HG02981 (cell line): ENCODE measurements at regions not wholly inside any gene's neighbourhood (a gene's known extent, or its start where the extent isn't known, plus 50 kb on each side); places are given as distances from the start of the nearest gene placed in this dataset.
"Not testable (repeated sequence)": the region's sequence is repeated elsewhere in the genome, so short reads cannot be mapped to it uniquely, and the experiment has no call there.

Experiments
- ATAC-seq: cut with Tn5 transposase; IDR thresholded peaks from one replicate; pipeline ENCODE4 v1.9.1; 2021; ENCODE audit warnings: mild to moderate bottlenecking, moderate library complexity; ENCODE audit not compliant: unreplicated experiment

DNA sequence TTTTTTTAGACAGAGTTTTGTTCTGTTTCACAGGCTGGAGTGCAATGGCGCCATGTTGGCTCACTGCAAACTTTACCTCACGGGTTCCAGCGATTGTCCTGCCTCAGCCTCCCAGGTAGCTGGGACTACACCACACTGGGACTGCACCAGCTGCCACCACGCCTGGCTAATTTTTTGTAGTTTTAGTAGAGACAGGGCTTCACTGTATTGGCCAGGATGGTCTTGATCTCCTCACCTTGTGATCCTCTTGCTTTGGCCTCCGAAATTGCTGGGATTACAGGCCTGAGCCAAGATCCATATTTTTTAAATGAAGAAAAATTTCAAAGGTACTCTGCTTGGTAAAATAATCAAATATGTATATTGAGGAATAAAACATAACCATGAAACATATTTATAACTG, 195.8 kb upstream of the TPTE start:
- ATAC-seq: peak; percentile 86

DNA sequence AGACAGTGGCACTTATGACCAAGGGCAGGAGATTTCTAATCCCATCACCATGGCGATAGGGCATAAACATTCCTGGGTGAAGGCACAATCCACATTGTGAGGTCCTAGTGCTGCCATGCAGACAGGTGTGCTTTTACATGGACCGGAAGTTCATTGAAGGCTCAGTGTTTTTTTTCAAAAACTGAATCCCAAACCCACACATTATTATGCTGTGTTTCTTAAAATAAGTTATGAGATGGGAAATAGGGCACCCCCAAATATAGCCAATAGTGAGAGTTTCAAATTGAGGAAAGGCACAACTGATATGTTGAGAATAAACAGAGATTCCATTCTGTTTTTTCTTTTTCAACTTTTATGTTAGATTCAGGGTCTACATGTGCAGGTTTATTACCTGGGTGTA, 195.2 kb upstream of the TPTE start:
- ATAC-seq: not testable (repeated sequence)

DNA sequence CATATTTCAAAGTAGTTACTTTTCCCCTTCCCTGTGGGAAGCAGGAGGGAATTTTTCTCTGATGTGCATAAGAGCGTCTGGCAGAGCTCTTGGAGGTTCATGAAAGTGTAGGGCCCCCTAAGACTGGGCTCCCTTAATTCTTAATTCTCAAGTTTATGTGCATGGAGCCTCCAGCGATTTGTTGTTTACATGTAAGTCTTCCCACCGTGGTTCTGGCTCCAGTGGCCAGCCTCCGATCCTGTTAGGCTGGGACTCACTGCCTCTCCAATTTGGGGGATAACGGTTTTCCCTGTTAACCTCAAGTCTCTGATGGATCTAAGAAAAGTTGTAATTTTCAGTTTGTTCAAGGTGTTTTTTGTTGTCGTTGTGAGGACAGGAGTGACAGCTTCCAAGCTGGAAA, 192.7 kb upstream of the TPTE start:
- not testable (repeated sequence) for ATAC-seq

DNA sequence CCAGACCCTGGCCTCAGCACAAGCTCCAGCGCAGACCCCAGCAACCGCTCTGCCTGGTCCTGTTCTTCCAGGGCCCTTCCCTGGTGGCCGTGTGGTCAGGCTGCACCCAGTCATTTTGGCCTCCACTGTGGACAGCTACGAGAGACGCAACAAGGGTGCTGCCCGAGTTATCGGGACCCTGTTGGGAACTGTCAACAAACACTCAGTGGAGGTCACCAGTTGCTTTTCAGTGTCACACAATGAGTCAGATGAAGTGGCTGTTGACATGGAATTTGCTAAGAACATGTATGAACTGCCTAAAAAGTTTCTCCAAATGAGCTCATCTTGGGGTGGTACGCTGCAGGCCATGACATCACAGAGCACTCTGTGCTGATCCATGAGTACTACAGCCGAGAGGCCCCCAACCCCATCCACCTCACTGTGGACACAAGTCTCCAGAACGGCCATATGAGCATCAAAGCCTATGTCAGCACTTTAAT, 190.7 kb upstream of the TPTE start:
- not testable (repeated sequence) for ATAC-seq

DNA sequence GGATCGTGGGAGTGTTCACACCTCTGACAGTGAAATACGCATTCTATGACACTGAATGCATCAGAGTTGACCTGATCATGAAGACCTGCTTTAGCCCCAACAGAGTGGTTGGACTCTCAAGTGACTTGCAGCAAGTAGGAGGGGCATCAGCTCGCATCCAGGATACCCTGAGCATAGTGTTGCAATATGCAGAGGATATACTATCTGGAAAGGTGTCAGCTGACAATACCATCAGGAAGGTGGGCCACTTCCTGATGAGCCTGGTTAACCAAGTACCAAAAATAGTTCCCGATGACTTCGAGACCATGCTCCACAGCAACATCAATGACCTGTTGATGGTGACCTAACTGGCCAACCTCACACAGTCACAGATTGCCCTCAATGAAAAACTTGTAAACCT, 190.2 kb upstream of the TPTE start:
- ATAC-seq: not testable (repeated sequence)

DNA sequence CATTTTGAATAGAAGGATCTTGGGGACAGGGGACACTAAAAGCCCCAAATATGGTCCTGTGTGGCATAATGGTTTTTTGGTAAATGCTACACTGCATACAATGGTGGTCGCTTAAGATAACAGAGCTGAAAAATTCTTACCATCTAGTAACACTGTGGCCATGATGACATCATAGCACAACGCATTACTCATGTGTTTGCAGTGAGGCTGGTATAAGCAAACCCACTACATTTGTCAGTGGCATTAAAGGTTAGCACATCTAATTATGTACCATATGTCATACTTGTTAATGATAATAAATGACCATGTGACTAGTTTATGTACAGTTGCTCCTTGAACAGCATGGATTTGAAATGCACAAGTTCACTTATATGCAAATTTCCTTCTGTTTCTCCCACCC, 188.4 kb upstream of the TPTE start:
- not testable (repeated sequence) for ATAC-seq

DNA sequence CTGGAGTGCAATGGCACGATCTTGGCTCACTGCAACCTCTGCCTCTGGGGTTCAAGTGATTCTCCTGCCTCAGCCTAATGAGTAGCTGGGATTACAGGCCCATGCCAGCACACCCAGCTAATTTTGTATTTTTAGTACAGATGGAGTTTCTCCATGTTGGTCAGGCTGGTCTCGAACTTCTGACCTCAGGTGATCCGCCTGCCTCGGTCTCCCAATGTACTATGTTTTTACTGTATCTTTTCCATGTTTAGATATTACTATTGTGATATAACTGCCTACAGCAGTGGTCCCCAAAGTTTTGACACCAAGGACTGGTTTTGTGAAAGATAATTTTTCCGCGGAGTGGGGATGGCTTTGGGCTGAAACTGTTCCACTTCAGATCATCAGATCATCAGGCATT, 187.0 kb upstream of the TPTE start:
- not testable (repeated sequence) for ATAC-seq

DNA sequence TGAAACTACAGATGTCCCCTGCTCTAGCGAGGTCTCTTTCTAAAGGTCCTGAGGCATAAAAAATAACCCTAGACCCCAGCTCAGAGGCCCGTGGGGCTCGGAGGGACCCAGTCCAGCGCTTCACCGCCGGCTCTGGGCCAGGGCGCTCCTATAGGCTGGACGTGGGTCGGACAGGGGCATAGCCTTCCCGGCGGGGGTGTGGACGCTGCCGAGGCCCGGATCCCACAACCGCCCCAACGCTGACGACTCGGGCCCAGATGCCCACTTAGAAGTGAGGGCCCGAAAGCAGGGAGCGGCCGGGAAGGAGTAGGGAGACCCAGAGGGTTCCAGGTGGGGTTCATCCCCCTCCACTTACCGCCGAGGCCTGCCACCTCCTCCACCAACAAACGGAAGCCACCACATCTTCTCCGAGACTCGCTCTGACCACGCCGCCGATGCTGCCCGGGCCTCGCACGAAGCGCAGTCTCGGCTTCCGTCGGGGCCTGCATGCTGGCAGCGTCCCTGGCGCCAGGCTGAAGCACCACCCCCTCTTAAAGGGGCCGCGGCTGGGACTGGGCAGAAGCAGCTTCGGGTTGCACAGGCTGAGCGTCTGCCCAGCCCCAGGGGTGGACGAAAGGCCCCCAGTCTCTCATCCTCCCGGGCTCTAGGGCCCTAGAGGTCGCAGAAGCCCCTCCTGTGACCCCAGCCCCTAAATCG, 179.0 kb upstream of the TPTE start:
- ATAC-seq: not testable (repeated sequence)

DNA sequence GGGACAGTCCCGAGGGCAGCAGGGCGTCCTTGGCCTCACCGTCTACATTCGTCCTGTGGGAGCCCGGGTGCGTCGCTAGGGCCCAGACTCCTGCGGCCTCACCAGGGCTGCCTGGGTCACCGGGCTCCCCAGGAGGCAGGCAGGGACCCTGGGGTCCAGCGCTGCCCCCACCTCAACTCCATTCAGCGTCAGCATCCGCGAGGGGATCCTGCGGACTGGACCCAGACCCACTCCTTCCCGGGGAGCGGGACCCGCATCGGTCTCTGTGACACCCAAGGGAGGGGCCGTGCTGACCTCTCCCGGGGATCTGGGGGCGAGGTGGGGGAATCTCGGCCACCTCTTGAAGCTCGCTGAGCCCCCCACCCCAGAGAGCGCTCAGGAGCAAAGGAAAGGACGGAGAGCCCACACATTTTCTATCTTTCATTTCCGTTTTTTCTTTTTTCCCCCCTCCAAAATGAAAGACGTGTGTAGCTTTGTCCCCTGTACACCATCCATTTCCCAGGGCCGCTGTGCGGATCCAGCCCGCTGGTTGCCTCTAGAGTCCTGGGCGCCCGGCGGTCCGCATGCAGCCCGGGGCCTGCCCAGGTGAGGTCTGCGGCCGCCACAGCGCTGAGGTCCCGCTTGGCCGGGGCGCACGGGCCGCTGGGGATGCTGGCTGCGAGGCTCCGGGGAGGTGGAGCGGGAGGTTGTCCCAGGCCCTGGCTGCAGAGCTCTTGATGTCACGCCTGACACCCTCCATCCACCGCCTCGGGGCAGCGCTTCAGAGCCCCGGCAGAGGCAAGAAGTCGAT, 178.0 kb upstream of the TPTE start:
- ATAC-seq: not testable (repeated sequence)

DNA sequence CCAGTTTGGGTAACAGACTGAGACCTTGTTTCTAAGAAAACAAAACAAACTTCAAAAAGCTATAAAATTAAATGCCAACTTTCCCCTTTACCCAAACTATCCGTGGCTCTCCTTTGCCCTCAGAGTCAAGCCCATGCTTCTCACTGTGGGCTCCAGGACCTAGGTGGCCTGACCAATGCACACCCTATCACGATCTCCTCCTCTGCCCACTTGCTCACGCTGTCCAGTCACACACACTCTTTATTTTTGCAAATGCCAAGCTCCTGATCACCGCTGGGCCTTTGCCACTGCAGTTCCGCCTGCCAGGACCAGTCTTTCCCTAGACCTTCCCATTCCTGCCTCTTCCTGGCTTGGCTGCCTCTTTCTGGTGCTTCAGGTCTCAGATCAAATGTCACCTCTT, 177.1 kb upstream of the TPTE start:
- not testable (repeated sequence) for ATAC-seq

DNA sequence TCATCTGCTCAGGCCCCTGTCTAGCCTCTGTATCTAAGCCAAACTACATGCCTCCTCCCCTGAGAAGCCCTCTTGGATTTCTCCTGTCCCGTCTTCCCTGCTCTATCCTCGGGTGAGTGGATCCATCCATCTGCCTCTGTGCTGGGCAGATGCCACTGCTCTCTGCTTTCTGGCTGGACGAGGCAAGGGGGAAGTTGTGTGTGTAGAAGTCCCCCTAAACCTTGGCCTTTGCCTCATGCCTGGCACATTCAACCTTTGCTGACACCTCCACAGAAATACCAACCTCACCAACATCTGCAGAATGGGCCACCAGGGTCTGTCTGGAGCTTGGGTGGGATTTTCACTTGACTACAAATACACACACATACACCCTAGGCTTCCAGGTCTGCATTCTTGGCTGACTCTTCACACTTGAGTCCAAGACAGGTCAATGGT, 176.2 kb upstream of the TPTE start:
- ATAC-seq: not testable (repeated sequence)

DNA sequence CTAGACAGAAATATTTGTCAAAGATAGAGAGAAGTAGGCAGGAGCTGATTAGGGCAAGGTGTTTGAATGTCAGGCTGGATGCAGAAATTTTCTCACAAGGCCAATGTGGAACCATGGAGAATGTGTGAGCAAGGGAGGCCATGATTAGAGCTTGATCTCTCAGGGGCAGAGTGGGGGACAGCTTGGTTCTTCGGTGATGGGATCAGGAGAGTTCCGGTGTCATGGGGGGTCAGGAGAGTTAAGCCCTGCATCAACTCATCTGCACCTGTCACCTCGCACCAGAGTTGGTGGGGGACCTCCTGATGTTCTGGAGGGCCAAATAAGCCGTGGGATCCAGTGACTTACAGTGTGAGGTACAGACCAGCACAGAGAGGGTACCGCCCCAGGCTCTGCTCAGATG, 175.1 kb upstream of the TPTE start:
- not testable (repeated sequence) for ATAC-seq

DNA sequence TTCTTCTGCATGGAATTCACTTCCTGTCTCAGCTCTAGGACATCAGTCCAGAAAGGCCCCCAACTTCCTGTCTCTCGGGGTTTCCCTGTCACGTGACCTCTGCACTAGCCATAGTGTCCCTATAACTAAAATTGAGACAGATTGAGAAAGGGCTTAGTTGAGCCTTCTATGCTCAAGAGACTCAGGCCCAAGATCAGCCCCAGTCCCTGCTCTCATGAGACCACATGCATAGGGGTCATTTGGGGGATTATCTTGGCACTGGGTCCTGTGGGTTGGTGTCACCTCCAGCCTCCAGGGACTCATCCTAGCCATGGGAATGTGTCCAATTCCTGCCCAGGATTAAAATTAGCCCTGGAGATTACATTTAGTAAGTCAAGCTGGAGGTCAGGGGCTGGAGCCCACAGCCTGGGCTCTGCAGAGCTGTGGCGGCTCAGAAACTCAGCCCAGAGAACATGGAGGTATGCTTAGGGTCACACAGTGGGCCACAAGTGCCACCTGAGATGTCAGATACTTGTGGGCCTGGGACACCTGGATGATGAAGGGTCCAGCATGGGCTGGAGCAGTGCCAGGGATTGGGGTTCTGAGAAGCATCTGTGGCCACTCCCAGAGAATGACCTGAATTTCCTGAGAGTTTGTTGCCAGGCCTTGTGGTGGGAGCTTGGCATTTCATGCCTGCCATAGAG, 174.3 kb upstream of the TPTE start:
- ATAC-seq: not testable (repeated sequence)

DNA sequence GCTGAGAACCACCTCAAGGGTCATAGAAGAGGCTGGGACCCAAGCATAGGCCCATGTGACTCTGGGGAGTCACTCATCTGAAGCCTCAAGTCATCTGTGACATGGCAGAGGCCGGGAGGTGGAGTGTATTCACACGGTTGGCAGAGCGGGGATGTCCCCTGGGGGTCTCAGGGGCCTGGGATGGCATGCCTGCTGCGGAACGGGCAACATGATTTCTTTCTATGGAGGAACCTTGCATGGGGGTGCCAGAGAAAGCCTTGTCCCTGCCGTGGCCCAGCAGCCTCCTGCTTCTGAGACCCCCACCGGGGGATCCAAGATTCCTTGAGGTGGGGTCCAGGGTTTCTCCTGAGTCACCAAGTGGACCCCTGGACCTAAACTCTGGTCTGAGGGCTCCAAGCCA, 173.7 kb upstream of the TPTE start:
- not testable (repeated sequence) for ATAC-seq

DNA sequence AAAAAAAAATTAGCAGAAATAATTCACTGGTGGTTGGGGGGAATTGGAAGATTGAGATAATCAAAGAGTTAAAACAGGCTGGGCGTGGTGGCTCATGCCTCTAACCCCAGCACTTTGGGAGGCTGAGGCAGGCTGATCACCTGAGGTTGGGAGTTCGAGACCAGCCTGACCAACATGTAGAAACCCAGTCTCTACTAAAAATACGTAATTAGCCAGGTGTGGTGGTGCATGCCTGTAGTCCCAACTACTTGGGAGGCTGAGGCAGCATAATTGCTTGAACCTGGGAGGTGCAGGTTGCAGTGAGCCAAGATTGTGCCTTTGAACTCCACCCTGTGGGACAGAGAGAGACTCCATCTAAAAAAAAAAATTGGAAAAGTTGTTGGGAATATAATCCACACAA, 173.2 kb upstream of the TPTE start:
- not testable (repeated sequence) for ATAC-seq

DNA sequence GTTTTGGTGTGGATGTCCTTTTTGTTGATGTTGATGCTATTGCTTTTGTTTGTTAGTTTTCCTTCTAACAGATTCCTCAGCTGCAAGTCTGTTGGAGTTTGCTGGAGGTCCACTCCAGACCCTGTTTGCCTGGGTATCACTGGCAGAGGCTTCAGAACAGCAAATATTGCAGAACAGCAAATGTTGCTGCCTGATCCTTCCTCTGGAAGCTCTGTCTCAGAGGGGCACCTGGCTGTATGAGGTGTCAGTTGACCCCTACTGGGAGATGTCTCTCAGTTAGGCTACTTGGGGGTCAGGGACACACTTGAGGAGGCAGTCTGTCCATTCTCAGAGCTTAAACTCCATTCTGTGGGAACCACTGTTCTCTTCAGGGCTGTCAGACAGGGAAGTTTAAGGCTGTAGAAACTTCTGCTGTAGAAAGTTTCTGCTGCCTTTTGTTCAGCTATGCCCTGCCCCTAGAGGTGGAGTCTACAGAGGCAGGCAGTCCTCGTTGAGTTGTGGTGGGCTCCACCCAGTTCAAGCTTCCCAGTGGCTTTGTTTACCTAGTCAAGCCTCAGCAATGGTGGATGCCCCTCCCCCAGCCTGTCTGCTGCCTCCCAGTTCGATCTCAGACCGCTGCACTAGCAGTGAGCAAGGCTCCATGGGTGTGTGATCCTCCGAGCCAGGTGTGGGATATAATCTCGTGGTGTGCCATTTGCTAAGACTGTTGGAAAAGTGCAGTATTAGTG, 166.4 kb upstream of the TPTE start:
- not testable (repeated sequence) for ATAC-seq

DNA sequence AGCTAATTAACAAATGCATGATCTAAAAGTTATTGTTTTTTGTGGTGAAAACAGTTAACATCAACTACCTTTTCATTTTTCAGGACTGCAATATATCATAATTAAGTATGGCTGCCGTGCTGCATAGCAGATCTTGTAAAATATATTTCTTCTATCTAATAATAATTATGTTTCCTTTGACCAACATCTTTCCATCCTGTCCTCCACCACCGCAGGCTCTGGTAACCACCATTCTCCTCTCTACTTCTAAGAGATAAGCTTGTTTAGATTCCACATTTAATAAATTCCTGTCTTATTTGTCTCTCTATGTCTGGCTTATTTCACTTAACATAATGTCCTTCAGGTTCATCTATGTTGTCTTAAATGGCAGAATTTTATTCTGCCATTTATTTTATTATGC, 162.3 kb upstream of the TPTE start:
- ATAC-seq: not testable (repeated sequence)

DNA sequence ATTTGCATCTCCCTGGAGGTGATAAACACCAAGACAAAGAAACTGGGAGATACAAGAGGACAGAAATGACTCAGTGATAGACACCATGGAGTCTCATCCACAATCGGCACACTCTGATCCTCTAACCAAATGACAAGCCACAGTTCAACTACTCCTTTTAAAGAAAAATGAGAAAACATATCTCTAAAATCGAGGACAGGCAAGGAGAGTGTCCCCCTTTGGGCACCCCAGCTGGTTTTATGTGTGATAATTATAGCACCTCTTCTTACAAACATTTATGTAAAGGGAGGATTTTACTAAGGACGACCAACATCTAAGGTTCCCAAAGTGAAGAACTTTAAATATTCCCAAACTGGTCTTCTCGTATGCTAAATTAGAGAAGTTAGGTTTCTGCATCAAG, 161.5 kb upstream of the TPTE start:
- not testable (repeated sequence) for ATAC-seq

DNA sequence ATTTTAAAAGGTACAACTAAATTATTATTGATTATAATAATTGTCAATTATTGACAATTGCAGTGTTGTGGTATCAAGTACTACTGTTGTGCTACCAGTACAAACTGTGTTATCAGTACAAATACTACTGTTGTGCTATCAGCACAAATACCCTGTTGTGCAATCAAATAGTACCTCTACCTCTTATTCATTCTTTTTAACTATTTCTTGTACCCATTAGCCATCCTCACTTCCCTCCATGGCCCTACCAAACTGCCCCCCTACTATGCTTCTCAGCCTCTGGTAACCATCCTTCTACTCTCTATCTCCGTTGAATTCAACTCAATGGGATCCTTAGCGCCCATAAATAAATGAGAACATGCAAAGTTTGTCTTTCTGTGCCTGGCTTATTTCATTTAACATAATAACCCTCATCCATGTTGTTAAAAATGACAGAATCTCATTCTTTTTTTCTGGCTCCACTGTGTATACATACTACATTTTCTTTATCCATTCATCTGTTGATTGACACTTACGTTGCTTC, 160.1 kb upstream of the TPTE start:
- not testable (repeated sequence) for ATAC-seq

DNA sequence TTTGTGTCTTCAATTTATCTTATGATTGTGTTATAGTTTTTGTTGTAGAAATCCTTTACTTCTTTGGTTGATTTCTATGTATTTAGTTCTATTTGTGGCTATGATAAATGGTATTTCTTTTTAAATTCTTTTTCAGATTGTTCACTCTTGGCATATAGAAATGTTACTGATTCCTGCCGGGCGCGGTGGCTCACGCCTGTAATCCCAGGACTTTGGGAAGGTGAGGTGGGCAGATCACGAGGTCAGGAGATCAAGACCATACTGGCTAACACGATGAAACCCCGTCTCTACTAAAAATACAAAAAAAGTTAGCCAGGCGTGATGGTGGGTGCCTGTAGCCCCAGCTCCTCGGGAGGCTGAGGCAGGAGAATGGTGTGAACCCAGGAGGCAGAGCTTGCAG, 158.6 kb upstream of the TPTE start:
- not testable (repeated sequence) for ATAC-seq

DNA sequence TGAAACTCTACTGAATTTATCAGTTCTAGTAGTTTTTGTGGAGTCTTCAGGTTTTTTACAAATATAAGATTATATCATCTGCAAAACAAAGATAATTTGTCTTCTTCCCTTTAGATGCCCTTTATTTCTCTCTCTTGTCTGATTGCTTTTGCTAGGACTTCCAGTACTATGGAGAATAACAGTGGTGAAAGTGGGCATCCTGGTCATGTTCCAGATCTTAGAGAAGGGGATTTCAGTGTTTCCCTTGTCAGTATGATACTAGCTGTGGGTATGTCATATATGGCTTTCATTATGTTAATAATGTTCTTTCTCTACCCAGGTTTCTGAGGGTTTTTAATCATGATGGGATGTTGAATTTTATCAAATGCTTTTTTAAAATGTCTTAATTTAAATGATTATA, 158.1 kb upstream of the TPTE start:
- not testable (repeated sequence) for ATAC-seq
